ENCODE measurements at regions not wholly inside any gene's neighbourhood (a gene's known extent, or its start where the extent isn't known, plus 50 kb on each side); places are given as distances from the start of the nearest gene placed in this dataset.

- no peaks in the 10 kb centered on the region for H3K36me3 ChIP-seq (ENCODE audit: insufficient read depth, low read length)
- H3K9me3 ChIP-seq (ENCODE audit: low read length), result no peaks in the 10 kb centered on the region
- H3K4me3 ChIP-seq (ENCODE audit: low read depth in 1 of 2, low read length in 2 of 2), result no peak overlapping the region
- H3K4me1 ChIP-seq (ENCODE audit: insufficient read depth, low read length), result no peaks in the 10 kb centered on the region
- H3K27ac ChIP-seq (ENCODE audit: low read depth, low read length), result no peak overlapping the region
- no peaks in the 10 kb centered on the region for H3K27me3 ChIP-seq (ENCODE audit: control insufficient read depth in 1 of 2, insufficient read depth in 2 of 2, low read length in 2 of 2)
- no peak overlapping the region for H3K9ac ChIP-seq (ENCODE audit: low read length)
Observed at GRCh38 chr13:40159736-40160135, 504.3 kb downstream of the COG6 start.

GRCh38 chr13:40160618-40161350 lies 505.3 kb downstream of the COG6 start:
- Histone ChIP-seq H3K4me1 (ENCODE audit: insufficient read depth, low read length) (no peaks in the 10 kb centered on the region), H3K27me3 (ENCODE audit: control insufficient read depth in 1 of 2, insufficient read depth in 2 of 2, low read length in 2 of 2) (no peaks in the 10 kb centered on the region), H3K36me3 (ENCODE audit: insufficient read depth, low read length) (no peaks in the 10 kb centered on the region), H3K9me3 (ENCODE audit: low read length) (no peaks in the 10 kb centered on the region), H3K4me3 (ENCODE audit: low read depth in 1 of 2, low read length in 2 of 2) (no peak overlapping the region), H3K27ac (ENCODE audit: low read depth, low read length) (no peak overlapping the region), H3K9ac (ENCODE audit: low read length) (no peak overlapping the region)

DNA sequence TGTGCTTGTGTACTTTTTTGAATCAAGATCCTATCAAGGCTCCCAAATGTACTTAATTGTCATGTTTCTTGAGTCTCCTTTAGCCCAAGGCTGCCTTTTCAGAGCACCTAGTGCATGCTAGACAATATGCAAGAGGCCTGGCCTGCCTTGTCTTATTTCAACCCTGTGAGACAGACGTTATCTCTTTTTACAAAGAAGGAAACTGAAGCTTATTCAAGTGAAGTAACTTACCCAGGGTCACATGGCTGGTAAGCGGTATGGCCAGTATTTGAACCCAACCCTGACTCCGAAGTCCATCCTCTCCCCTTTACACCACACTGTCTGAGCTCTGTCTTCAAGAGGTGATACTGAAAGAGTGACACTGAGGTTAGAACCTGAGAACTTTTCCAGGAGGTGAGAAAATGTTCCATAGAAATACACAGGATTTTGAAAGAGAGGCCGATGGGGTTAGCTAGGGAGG lies 505.1 kb downstream of the FOXO1 start:
- Histone ChIP-seq H3K9ac (ENCODE audit: low read length) (no peak overlapping the region), H3K9me3 (ENCODE audit: low read length) (no peaks in the 10 kb centered on the region), H3K4me3 (ENCODE audit: low read depth in 1 of 2, low read length in 2 of 2) (no peak overlapping the region), H3K36me3 (ENCODE audit: insufficient read depth, low read length) (no peaks in the 10 kb centered on the region), H3K27me3 (ENCODE audit: control insufficient read depth in 1 of 2, insufficient read depth in 2 of 2, low read length in 2 of 2) (no peaks in the 10 kb centered on the region), H3K4me1 (ENCODE audit: insufficient read depth, low read length) (no peaks in the 10 kb centered on the region), H3K27ac (ENCODE audit: low read depth, low read length) (no peak overlapping the region)

- H3K4me3 ChIP-seq (ENCODE audit: low read depth in 1 of 2, low read length in 2 of 2), result no peak overlapping the region
- H3K4me1 ChIP-seq (ENCODE audit: insufficient read depth, low read length), result no peaks in the 10 kb centered on the region
- H3K9ac ChIP-seq (ENCODE audit: low read length), result no peak overlapping the region
- no peak overlapping the region for H3K27ac ChIP-seq (ENCODE audit: low read depth, low read length)
- no peaks in the 10 kb centered on the region for H3K27me3 ChIP-seq (ENCODE audit: control insufficient read depth in 1 of 2, insufficient read depth in 2 of 2, low read length in 2 of 2)
- H3K9me3 ChIP-seq (ENCODE audit: low read length), result no peaks in the 10 kb centered on the region
- no peaks in the 10 kb centered on the region for H3K36me3 ChIP-seq (ENCODE audit: insufficient read depth, low read length)
Observed at GRCh38 chr13:40161931-40162330, 504.5 kb downstream of the FOXO1 start.

DNA sequence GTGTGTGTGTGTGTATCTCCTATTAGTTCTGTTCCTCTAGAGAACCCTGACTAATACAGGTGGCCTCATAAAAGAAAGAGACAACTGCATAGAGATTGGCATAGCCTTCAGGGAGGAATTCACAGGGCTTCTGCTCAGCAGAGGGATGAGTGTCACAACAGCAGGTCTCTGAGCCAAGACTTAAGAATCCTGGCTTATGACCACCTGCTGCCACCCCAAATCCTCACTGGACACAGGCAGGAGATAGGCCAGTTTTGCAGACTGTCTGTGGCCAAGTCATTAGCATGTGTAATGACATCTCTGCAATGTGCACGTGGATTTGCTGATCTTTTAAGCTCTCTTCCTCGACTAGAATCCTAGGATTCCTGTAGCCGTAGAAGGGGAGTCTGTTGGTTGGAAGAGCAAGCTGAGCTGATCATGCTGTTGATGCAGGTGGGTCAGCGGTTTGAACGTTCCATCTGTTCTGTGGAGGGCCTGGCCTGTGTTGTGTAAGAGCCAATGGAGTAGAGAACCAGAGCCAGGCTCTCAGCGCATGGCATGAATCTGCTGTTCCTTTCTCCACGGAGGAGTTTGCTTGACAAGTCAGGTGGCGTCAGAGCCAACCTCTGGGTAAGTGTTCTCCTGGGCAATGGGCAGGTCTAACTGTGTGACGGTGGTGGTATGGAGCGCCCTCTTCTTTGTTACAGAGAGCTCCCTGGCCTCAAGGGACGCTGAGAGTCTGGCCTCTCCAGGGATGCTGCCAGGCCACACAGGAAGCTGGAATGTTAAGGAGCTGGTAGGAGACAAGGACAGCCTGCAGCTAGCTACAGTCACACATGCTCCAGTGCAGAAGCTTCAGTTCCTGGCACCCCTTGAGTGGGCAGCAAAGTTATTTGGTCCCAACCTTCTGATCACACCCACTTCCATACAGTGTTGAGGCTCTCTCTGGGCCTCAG lies 503.1 kb downstream of the FOXO1 start:
- H3K27ac ChIP-seq (ENCODE audit: low read depth, low read length), result no peak overlapping the region
- H3K4me1 ChIP-seq (ENCODE audit: insufficient read depth, low read length), result peaks cover 5% of the 10 kb centered on the region
- H3K9ac ChIP-seq (ENCODE audit: low read length), result no peak overlapping the region
- H3K36me3 ChIP-seq (ENCODE audit: insufficient read depth, low read length), result no peaks in the 10 kb centered on the region
- no peak overlapping the region for H3K4me3 ChIP-seq (ENCODE audit: low read depth in 1 of 2, low read length in 2 of 2)
- H3K27me3 ChIP-seq (ENCODE audit: control insufficient read depth in 1 of 2, insufficient read depth in 2 of 2, low read length in 2 of 2), result no peaks in the 10 kb centered on the region
- H3K9me3 ChIP-seq (ENCODE audit: low read length), result no peaks in the 10 kb centered on the region

DNA sequence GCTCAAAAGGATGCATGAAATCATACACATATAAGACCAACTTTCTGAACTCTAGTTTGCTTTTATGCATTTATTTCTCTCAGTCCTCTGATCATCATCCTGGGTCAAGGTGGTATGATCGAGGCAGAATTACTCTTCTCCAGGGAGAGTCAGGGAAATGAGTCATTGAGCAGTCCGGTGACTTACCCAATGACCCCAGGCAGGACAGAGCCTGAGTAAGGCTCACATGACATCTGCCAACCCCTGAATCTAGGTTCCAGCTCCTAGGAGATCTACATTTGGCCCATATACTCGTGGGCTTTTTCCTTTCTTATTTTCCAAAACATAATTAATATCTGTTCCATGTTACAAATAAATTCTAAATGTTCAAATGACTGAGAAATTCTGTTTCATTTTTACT lies 502.3 kb downstream of the FOXO1 start:
- Histone ChIP-seq H3K9ac (ENCODE audit: low read length) (no peak overlapping the region), H3K36me3 (ENCODE audit: insufficient read depth, low read length) (no peaks in the 10 kb centered on the region), H3K9me3 (ENCODE audit: low read length) (no peaks in the 10 kb centered on the region), H3K4me1 (ENCODE audit: insufficient read depth, low read length) (peaks cover 5% of the 10 kb centered on the region), H3K27ac (ENCODE audit: low read depth, low read length) (no peak overlapping the region), H3K4me3 (ENCODE audit: low read depth in 1 of 2, low read length in 2 of 2) (no peak overlapping the region), H3K27me3 (ENCODE audit: control insufficient read depth in 1 of 2, insufficient read depth in 2 of 2, low read length in 2 of 2) (no peaks in the 10 kb centered on the region)

DNA sequence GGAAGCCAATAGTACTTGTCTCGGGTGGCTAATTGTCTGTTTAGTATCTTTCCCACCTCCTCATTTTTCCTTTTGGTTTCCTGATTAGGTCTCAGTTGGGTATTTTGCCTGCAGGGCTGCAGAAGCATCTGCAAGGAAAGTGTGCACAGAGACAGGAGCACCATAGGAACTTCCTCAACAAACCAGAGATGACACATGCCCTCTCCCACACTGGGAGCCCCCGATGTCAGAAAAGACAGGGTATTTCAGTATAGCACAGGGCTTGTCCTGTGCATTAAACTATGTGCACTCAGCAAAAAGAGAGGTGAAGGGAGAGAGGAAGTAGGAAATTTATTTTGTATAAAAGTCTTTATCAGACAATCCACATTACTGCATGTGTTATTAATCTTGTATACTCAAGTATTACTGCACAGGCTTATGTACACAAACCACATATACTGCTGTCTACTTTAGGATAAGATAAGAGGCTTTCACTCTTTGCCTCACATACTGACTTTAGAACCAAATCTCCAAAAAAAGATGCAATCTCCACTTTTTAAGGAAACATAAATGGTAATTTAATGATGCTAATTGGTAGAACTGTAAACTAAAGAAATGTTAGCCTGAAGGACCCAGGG lies 501.0 kb downstream of the FOXO1 start:
- Histone ChIP-seq H3K9me3 (ENCODE audit: low read length) (no peaks in the 10 kb centered on the region), H3K4me3 (ENCODE audit: low read depth in 1 of 2, low read length in 2 of 2) (no peak overlapping the region), H3K4me1 (ENCODE audit: insufficient read depth, low read length) (peaks cover 5% of the 10 kb centered on the region), H3K36me3 (ENCODE audit: insufficient read depth, low read length) (no peaks in the 10 kb centered on the region), H3K27ac (ENCODE audit: low read depth, low read length) (no peak overlapping the region), H3K27me3 (ENCODE audit: control insufficient read depth in 1 of 2, insufficient read depth in 2 of 2, low read length in 2 of 2) (no peaks in the 10 kb centered on the region), H3K9ac (ENCODE audit: low read length) (no peak overlapping the region)

DNA sequence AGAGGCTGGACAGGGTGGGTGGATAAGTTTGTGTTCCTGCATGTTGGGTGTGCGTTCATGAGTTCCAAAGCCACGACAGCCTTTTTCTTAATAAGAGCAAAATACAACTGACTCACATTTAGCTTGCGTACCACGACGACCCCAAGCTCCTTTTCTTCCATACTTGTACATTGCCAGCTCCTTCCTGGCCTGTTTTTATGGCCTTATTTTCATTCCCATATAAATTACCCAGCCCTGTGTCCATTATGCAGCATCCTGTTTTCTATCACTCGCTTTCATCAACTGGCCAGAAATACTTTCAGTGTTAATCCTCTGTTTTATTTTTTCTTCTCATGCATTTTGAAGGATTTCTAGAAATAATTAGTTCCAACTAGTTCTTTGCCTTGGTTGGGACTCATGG lies 499.1 kb downstream of the FOXO1 start:
- Histone ChIP-seq H3K4me3 (ENCODE audit: low read depth in 1 of 2, low read length in 2 of 2) (no peak overlapping the region), H3K27ac (ENCODE audit: low read depth, low read length) (no peak overlapping the region), H3K4me1 (ENCODE audit: insufficient read depth, low read length) (peaks cover 5% of the 10 kb centered on the region), H3K9me3 (ENCODE audit: low read length) (no peaks in the 10 kb centered on the region), H3K9ac (ENCODE audit: low read length) (no peak overlapping the region), H3K36me3 (ENCODE audit: insufficient read depth, low read length) (no peaks in the 10 kb centered on the region), H3K27me3 (ENCODE audit: control insufficient read depth in 1 of 2, insufficient read depth in 2 of 2, low read length in 2 of 2) (peaks cover 0 to 3% of the 10 kb centered on the region in 2 donors)

DNA sequence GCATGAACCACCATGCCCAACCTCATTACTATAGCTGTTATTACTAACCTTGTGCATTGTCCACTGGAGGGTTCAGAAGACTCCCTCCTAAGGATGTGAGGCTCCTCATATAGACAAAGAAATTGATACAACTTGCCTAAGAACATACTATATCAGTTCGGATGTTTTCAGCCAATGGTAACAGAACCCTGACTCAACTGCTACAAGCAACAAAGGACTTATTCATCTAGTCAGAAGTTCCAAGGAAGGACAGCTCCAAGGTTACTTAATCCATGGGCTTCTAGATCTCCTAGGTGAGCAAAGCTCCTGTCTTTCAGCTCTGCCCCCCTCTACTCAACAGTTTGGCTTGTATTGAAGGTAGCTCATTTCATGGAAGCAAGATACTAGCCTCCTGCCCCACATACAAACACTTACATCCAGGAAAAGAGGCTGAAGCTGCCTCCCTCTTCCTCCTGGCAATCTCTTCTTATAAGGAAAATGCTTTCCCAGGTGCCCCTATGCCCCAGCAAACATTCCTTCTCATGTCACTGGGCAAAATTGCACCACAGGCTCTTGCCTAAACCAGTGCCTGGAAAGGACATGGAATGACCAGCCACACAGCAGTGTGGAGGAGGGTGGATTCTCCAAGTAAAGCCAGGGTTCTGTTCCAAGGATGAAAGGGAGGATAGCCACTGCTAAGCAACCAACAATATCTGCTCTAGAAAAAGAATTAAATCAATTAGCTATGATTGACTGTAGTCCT lies 497.8 kb downstream of the FOXO1 start:
- Histone ChIP-seq H3K4me3 (ENCODE audit: low read depth in 1 of 2, low read length in 2 of 2) (no peak overlapping the region), H3K9ac (ENCODE audit: low read length) (no peak overlapping the region), H3K36me3 (ENCODE audit: insufficient read depth, low read length) (no peaks in the 10 kb centered on the region), H3K27me3 (ENCODE audit: control insufficient read depth in 1 of 2, insufficient read depth in 2 of 2, low read length in 2 of 2) (peaks cover 0 to 3% of the 10 kb centered on the region in 2 donors), H3K27ac (ENCODE audit: low read depth, low read length) (no peak overlapping the region), H3K4me1 (ENCODE audit: insufficient read depth, low read length) (peaks cover 5% of the 10 kb centered on the region), H3K9me3 (ENCODE audit: low read length) (no peaks in the 10 kb centered on the region)

- Histone ChIP-seq H3K4me3 (ENCODE audit: low read depth in 1 of 2, low read length in 2 of 2) (no peak overlapping the region), H3K27me3 (ENCODE audit: control insufficient read depth in 1 of 2, insufficient read depth in 2 of 2, low read length in 2 of 2) (peaks cover 0 to 3% of the 10 kb centered on the region in 2 donors), H3K4me1 (ENCODE audit: insufficient read depth, low read length) (peaks cover 5% of the 10 kb centered on the region)
Observed at GRCh38 chr13:40169476-40169875, 497.0 kb downstream of the FOXO1 start.

DNA sequence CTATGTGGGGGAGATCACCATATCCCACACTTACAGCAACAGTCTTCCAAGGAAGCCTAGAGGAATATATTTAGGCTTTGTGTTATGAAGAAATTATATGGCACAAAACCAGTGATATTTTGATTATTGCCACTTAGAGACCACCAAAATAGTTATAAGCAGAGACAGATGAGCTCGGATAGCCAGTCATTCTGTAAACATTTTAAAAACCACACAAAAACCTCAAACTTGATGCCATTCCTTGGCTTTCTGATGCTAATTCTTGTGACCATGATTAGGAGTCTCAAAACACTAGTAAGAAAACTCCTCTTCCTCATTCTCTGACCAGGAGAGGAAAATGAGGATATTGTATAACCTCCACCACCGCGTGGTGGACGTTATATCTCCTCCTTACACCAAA lies 496.4 kb downstream of the FOXO1 start:
- Histone ChIP-seq H3K36me3 (ENCODE audit: insufficient read depth, low read length) (no peaks in the 10 kb centered on the region), H3K4me3 (ENCODE audit: low read depth in 1 of 2, low read length in 2 of 2) (no peak overlapping the region), H3K27me3 (ENCODE audit: control insufficient read depth in 1 of 2, insufficient read depth in 2 of 2, low read length in 2 of 2) (peaks cover 0 to 3% of the 10 kb centered on the region in 2 donors), H3K9ac (ENCODE audit: low read length) (no peak overlapping the region), H3K9me3 (ENCODE audit: low read length) (no peaks in the 10 kb centered on the region), H3K27ac (ENCODE audit: low read depth, low read length) (no peak overlapping the region), H3K4me1 (ENCODE audit: insufficient read depth, low read length) (peaks cover 5% of the 10 kb centered on the region)

More at GRCh38 chr13:40169476-40169875, 497.0 kb downstream of the FOXO1 start:
- no peak overlapping the region for H3K27ac ChIP-seq (ENCODE audit: low read depth, low read length)
- no peaks in the 10 kb centered on the region for H3K36me3 ChIP-seq (ENCODE audit: insufficient read depth, low read length)
- no peak overlapping the region for H3K9ac ChIP-seq (ENCODE audit: low read length)
- no peaks in the 10 kb centered on the region for H3K9me3 ChIP-seq (ENCODE audit: low read length)

Measured in muscle layer of colon (tissue), 2 donors.